Peyer's patch (tissue), 4 donors: ENCODE measurements at regions not wholly inside any gene's neighbourhood (a gene's known extent, or its start where the extent isn't known, plus 50 kb on each side); places are given as distances from the start of the nearest gene placed in this dataset.

Experiments used
- CTCF ChIP-seq, 6 experiments: fragments of 450-650 bp in 4 of 6; fragments of 200-600 bp in 2 of 6; sonication (generic) in 1 of 6; IDR thresholded peaks; one replicate each; pipeline ENCODE4 v1.5.1; 2017 to 2019; ENCODE audit warnings: antibody characterized with exemption in 6 of 6, mild to moderate bottlenecking in 3 of 6, moderate library complexity in 1 of 6
- POLR2A ChIP-seq, 2 donors: fragments of 450-650 bp; IDR thresholded peaks; one replicate each; pipeline ENCODE4 v1.5.1; 2017; ENCODE audit warnings: antibody characterized with exemption in 2 of 2, mild to moderate bottlenecking in 2 of 2, moderate library complexity in 2 of 2

- TF ChIP-seq CTCF (IDR thresholded peaks at IDR 0.05) (no peak), POLR2A (IDR thresholded peaks at IDR 0.05) (no peak)
Measured at GRCh38 chr5:126065061-126065460, 358.1 kb upstream of the GRAMD2B start.
